HEK293 (cell line): ENCODE measurements at regions not wholly inside any gene's neighbourhood (a gene's known extent, or its start where the extent isn't known, plus 50 kb on each side); places are given as distances from the start of the nearest gene placed in this dataset.

ENCODE experiments used
- CTCF ChIA-PET: fragments of 350-600 bp; formaldehyde crosslinking; extraction: SDS; loops from one replicate; lab custom pipeline; 2021; ENCODE audit warnings: antibody characterized with exemption; lab: Yijun Ruan, JAX
- POLR2A ChIA-PET: fragments of 300-600 bp; formaldehyde crosslinking; extraction: SDS; loops from one replicate; lab custom pipeline; 2020; ENCODE audit warnings: antibody characterized with exemption, inconsistent platforms; lab: Yijun Ruan, JAX
- H3K27ac ChIP-seq: fragments of 200-500 bp; sonication (Bioruptor generic); 2 replicates; pipeline ENCODE4 v1.5.1; 2014; ENCODE audit warnings: low read depth, low read length, control low read depth, inconsistent platforms; ENCODE audit errors: extremely low read depth
- H3K36me3 ChIP-seq, 2 experiments: fragments of 200-500 bp in 1 of 2; sonication (Bioruptor generic) in 1 of 2; 1 replicate in 1 of 2; 2 replicates in 1 of 2; pipeline ENCODE4 v1.5.1; 2014 to 2017; ENCODE audit warnings: inconsistent platforms in 2 of 2, low read length in 2 of 2; ENCODE audit not compliant: control insufficient read depth in 2 of 2, insufficient read depth in 1 of 2
- H3K4me1 ChIP-seq: fragments of 200-500 bp; sonication (Bioruptor generic); 2 replicates; pipeline ENCODE4 v1.5.1; 2014; ENCODE audit warnings: mild to moderate bottlenecking, low read length, inconsistent platforms; ENCODE audit not compliant: control insufficient read depth, insufficient read depth
- H3K4me3 ChIP-seq: 2 replicates; pipeline ENCODE4 v1.5.1; 2011; ENCODE audit warnings: low read depth, mild to moderate bottlenecking, control low read depth, low read length, moderate library complexity
- H3K9me3 ChIP-seq: fragments of 200-500 bp; sonication (Bioruptor generic); 2 replicates; pipeline ENCODE4 v1.5.1; 2014; ENCODE audit warnings: low read depth, low read length, inconsistent platforms; ENCODE audit not compliant: control insufficient read depth, insufficient read depth
- ATF2 ChIP-seq: fragments of 450-650 bp; formaldehyde crosslinking; IDR thresholded peaks from 2 replicates; pipeline ENCODE4 v1.5.1; 2016; ENCODE audit warnings: missing biosample characterization, missing genetic modification characterization, low read depth
- CTCF ChIP-seq: fragments of 450-650 bp; formaldehyde crosslinking; IDR thresholded peaks from 2 replicates; pipeline ENCODE4 v1.5.1; 2016; ENCODE audit warnings: missing biosample characterization, missing genetic modification characterization
- KLF1 ChIP-seq: fragments of 450-650 bp; formaldehyde crosslinking; IDR thresholded peaks from 2 replicates; pipeline ENCODE4 v1.5.1; 2016; ENCODE audit warnings: missing biosample characterization, missing genetic modification characterization
- KLF10 ChIP-seq: fragments of 450-650 bp; IDR thresholded peaks from 2 replicates; pipeline ENCODE4 v1.5.1; 2018; ENCODE audit warnings: missing biosample characterization, mild to moderate bottlenecking, missing genetic modification characterization
- KLF17 ChIP-seq: fragments of 450-650 bp; formaldehyde crosslinking; IDR thresholded peaks from 2 replicates; pipeline ENCODE4 v1.5.1; 2016; ENCODE audit warnings: missing biosample characterization, missing genetic modification characterization
- KLF8 ChIP-seq: fragments of 450-650 bp; formaldehyde crosslinking; IDR thresholded peaks from 2 replicates; pipeline ENCODE4 v1.5.1; 2016; ENCODE audit warnings: missing biosample characterization, missing genetic modification characterization
- MYNN ChIP-seq: fragments of 450-650 bp; formaldehyde crosslinking; IDR thresholded peaks from 2 replicates; pipeline ENCODE4 v1.5.1; 2016; ENCODE audit warnings: missing biosample characterization, missing genetic modification characterization, borderline replicate concordance
- PRDM10 ChIP-seq: fragments of 450-650 bp; formaldehyde crosslinking; IDR thresholded peaks from 2 replicates; pipeline ENCODE4 v1.5.1; 2016; ENCODE audit warnings: missing biosample characterization, missing genetic modification characterization
- SP7 ChIP-seq: fragments of 450-650 bp; formaldehyde crosslinking; IDR thresholded peaks from 2 replicates; pipeline ENCODE4 v1.5.1; 2016; ENCODE audit warnings: missing biosample characterization, missing genetic modification characterization
- ZBTB26 ChIP-seq: fragments of 450-650 bp; formaldehyde crosslinking; optimal IDR thresholded peaks from 2 replicates; pipeline ENCODE3; 2016; ENCODE audit warnings: missing biosample characterization, mild to moderate bottlenecking, missing genetic modification characterization
- ZNF16 ChIP-seq: fragments of 450-650 bp; formaldehyde crosslinking; IDR thresholded peaks from 2 replicates; pipeline ENCODE4 v1.5.1; 2016; ENCODE audit warnings: low read depth, missing biosample characterization, missing genetic modification characterization
- ZNF398 ChIP-seq: fragments of 450-650 bp; formaldehyde crosslinking; IDR thresholded peaks from 2 replicates; pipeline ENCODE4 v1.5.1; 2017; ENCODE audit warnings: missing biosample characterization, missing genetic modification characterization
- ZNF404 ChIP-seq: fragments of 450-650 bp; formaldehyde crosslinking; IDR thresholded peaks from 2 replicates; pipeline ENCODE4 v1.5.1; 2017; ENCODE audit warnings: missing biosample characterization, missing genetic modification characterization
- ZNF488 ChIP-seq: fragments of 450-650 bp; formaldehyde crosslinking; IDR thresholded peaks from 2 replicates; pipeline ENCODE4 v1.5.1; 2016; ENCODE audit warnings: missing biosample characterization, missing genetic modification characterization
- ZNF501 ChIP-seq: fragments of 450-650 bp; formaldehyde crosslinking; IDR thresholded peaks from 2 replicates; pipeline ENCODE4 v1.5.1; 2016; ENCODE audit warnings: missing biosample characterization, missing genetic modification characterization
- ZNF521 ChIP-seq: fragments of 450-650 bp; formaldehyde crosslinking; IDR thresholded peaks from 2 replicates; pipeline ENCODE4 v1.5.1; 2017; ENCODE audit warnings: missing biosample characterization, mild to moderate bottlenecking, missing genetic modification characterization
- ZNF544 ChIP-seq: fragments of 450-650 bp; formaldehyde crosslinking; IDR thresholded peaks from 2 replicates; pipeline ENCODE4 v1.5.0; 2017; ENCODE audit warnings: missing biosample characterization, missing genetic modification characterization
- ZNF548 ChIP-seq: fragments of 450-650 bp; formaldehyde crosslinking; IDR thresholded peaks from 2 replicates; pipeline ENCODE4 v1.5.1; 2016; ENCODE audit warnings: missing biosample characterization, missing genetic modification characterization
- ZNF585B ChIP-seq: fragments of 450-650 bp; formaldehyde crosslinking; IDR thresholded peaks from 2 replicates; pipeline ENCODE4 v1.5.1; 2016; ENCODE audit warnings: missing biosample characterization, missing genetic modification characterization
- ZNF596 ChIP-seq: fragments of 450-650 bp; IDR thresholded peaks from 2 replicates; pipeline ENCODE4 v1.5.0; 2018; ENCODE audit warnings: missing biosample characterization, mild to moderate bottlenecking, missing genetic modification characterization, moderate library complexity
- ZNF658 ChIP-seq: fragments of 450-650 bp; formaldehyde crosslinking; IDR thresholded peaks from 2 replicates; pipeline ENCODE4; 2016; ENCODE audit warnings: missing biosample characterization, missing genetic modification characterization
- ZNF704 ChIP-seq: fragments of 450-650 bp; formaldehyde crosslinking; IDR thresholded peaks from 2 replicates; pipeline ENCODE4 v1.5.1; 2016; ENCODE audit warnings: missing biosample characterization, missing genetic modification characterization

DNA sequence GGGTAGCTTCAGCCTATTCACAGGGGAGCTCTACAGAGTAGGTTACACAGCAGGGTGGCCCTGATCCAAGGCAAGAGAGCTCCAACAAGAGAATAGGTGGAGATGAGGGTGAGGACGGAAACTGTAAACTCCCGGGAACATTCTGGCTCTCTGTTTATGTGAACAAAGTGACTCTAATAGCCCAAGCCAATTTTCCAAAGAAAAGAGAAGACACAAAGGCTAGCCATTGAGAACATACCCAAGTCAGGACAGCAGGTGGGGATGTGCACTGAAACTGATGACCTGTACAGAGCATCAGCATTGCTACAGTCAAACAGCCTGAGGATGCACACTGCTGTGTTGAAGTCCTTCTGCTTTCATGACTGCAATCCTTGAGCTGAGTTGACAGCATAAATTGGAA lies 136.0 kb upstream of the TOP1 start:
- TF ChIP-seq SP7 (no peak), CTCF (tag by site-specific recombination) (peak; percentile 38; the same call in 1 of the 2 replicates), KLF17 (tag by site-specific recombination) (no peak), ZNF501 (tag by site-specific recombination) (no peak), ZNF521 (tag by site-specific recombination) (no peak), ZNF16 (no peak), ZNF488 (tag by site-specific recombination) (no peak)
- POLR2A ChIA-PET: no interaction called here
- H3K9me3 ChIP-seq: no peaks in the 10 kb centered on the region
- CTCF ChIA-PET: no interaction called here
- H3K36me3 ChIP-seq: no peaks in the 10 kb centered on the region
- no peak overlapping the region for H3K4me3 ChIP-seq
- no peak overlapping the region for H3K27ac ChIP-seq
- no peaks in the 10 kb centered on the region for H3K4me1 ChIP-seq

- Histone ChIP-seq H3K9me3 (no peaks in the 10 kb centered on the region), H3K27ac (no peak overlapping the region), H3K36me3 (no peaks in the 10 kb centered on the region), H3K4me1 (no peaks in the 10 kb centered on the region), H3K4me3 (no peak overlapping the region)
- CTCF ChIA-PET: interaction anchor here (0.6 kb wide), 1 partner anchor 13 kb away, joined by 4 read pairs; no protein-coding TSS in a partner anchor
- POLR2A ChIA-PET: no interaction called here
- no peak for TF ChIP-seq ZNF548 (tag by site-specific recombination)
- TF ChIP-seq PRDM10 (tag by site-specific recombination): no peak
- no peak for TF ChIP-seq ZNF544 (tag by site-specific recombination)
- TF ChIP-seq ZNF596: no peak
- no peak for TF ChIP-seq KLF1 (tag by site-specific recombination)
- no peak for TF ChIP-seq ZNF404 (tag by site-specific recombination)
- no peak for TF ChIP-seq ATF2 (tag by site-specific recombination)
- TF ChIP-seq ZNF658 (tag by site-specific recombination): no peak
- TF ChIP-seq ZNF585B: no peak
- no peak for TF ChIP-seq ZNF704 (tag by site-specific recombination)
- TF ChIP-seq KLF10 (tag by site-specific recombination): no peak
- no peak for TF ChIP-seq MYNN (tag by site-specific recombination)
- no peak for TF ChIP-seq ZBTB26 (tag by site-specific recombination)
- no peak for TF ChIP-seq ZNF398
- no peak for TF ChIP-seq KLF8
Measured at GRCh38 chr20:40893610-40894236, 134.9 kb upstream of the TOP1 start.
